MCF 10A (cell line): ENCODE measurements at regions not wholly inside any gene's neighbourhood (a gene's known extent, or its start where the extent isn't known, plus 50 kb on each side); places are given as distances from the start of the nearest gene placed in this dataset.

ENCODE experiments used
- BruUV-seq: library from RNA; stranded (reverse); fragments of 400-500 nt; replicated peaks from 2 replicates; lab custom pipeline; 2021; lab: Mats Ljungman, UMichigan
- CTCF ChIA-PET: fragments of 300-600 bp; sonication (Branson Sonifier 250); formaldehyde crosslinking; extraction: SDS; loops from one replicate; lab custom pipeline; 2021; ENCODE audit warnings: antibody characterized with exemption, inconsistent platforms; lab: Yijun Ruan, JAX
- POLR2A ChIA-PET: fragments of 300-600, 350-650 bp; sonication (Branson Sonifier 250); formaldehyde crosslinking; extraction: SDS; loops from one replicate; lab custom pipeline; 2020; ENCODE audit warnings: antibody characterized with exemption, inconsistent platforms; lab: Yijun Ruan, JAX
- DNase-seq: peaks from one replicate; pipeline ENCODE4 v3.0.0-alpha.2; 2018; ENCODE audit not compliant: unreplicated experiment
- H3K27ac Mint-ChIP-seq: one replicate; pipeline ENCODE4 v1.8.0; 2022; ENCODE audit warnings: mild to moderate bottlenecking, low read depth, mixed read lengths; ENCODE audit not compliant: unreplicated experiment
- H3K27me3 Mint-ChIP-seq: one replicate; pipeline ENCODE4 v1.8.0; 2022; ENCODE audit warnings: mixed read lengths; ENCODE audit not compliant: insufficient read depth, unreplicated experiment
- H3K36me3 Mint-ChIP-seq: one replicate; pipeline ENCODE4 v1.8.0; 2022; ENCODE audit warnings: mild to moderate bottlenecking, moderate library complexity, mixed read lengths; ENCODE audit not compliant: insufficient read depth, unreplicated experiment
- H3K4me1 Mint-ChIP-seq: one replicate; pipeline ENCODE4 v1.8.0; 2022; ENCODE audit warnings: mixed read lengths; ENCODE audit not compliant: insufficient read depth, unreplicated experiment
- H3K4me3 Mint-ChIP-seq: one replicate; pipeline ENCODE4 v1.8.0; 2022; ENCODE audit warnings: mild to moderate bottlenecking, moderate library complexity, mixed read lengths; ENCODE audit not compliant: unreplicated experiment
- H3K9me3 Mint-ChIP-seq: one replicate; pipeline ENCODE4 v1.8.0; 2022; ENCODE audit warnings: mixed read lengths; ENCODE audit not compliant: unreplicated experiment
- CTCF ChIP-seq: fragments of 200-600 bp; IDR thresholded peaks from one replicate; pipeline ENCODE4 v1.8.0; 2022; ENCODE audit warnings: antibody characterized with exemption, mild to moderate bottlenecking; ENCODE audit not compliant: unreplicated experiment
- intact Hi-C: fragments of 100-400 bp; cut with micrococcal nuclease; formaldehyde crosslinking; loops from 2 replicates; pipeline ENCODE4 v1.14.1; 2022

GRCh38 chr16:85992359-85992758 is 93.4 kb downstream of the IRF8 start:
- Mint-ChIP-seq H3K4me3 (no peak overlapping the region), H3K4me1 (no peaks in the 10 kb centered on the region), H3K27ac (no peak overlapping the region), H3K9me3 (no peaks in the 10 kb centered on the region), H3K27me3 (peaks cover 91% of the 10 kb centered on the region), H3K36me3 (no peaks in the 10 kb centered on the region)
- no peak for TF ChIP-seq CTCF
- no peak for DNase-seq
- POLR2A ChIA-PET = interaction anchor here (0.5 kb wide), 1 partner anchor 127 kb away, joined by 3 read pairs; no protein-coding TSS in a partner anchor
- intact Hi-C loops = no loop called here
- CTCF ChIA-PET = interaction anchor here (1.0 to 7.4 kb wide), 2 partner anchors 20 to 172 kb away, joined by 4 to 81 read pairs; no protein-coding TSS in a partner anchor
- BruUV-seq = no TSS peak

- no peaks in the 10 kb centered on the region for H3K9me3 Mint-ChIP-seq
- no TSS peak for BruUV-seq
- H3K4me3 Mint-ChIP-seq = no peak overlapping the region
- CTCF ChIA-PET = interaction anchor here (7.4 kb wide), 1 partner anchor 172 kb away, joined by 81 read pairs; no protein-coding TSS in a partner anchor
- TF ChIP-seq CTCF = no peak
- no peak for DNase-seq
- H3K27ac Mint-ChIP-seq = no peak overlapping the region
- POLR2A ChIA-PET = no interaction called here
- H3K27me3 Mint-ChIP-seq = peaks cover 88% of the 10 kb centered on the region
- H3K4me1 Mint-ChIP-seq = no peaks in the 10 kb centered on the region
- H3K36me3 Mint-ChIP-seq = no peaks in the 10 kb centered on the region
- intact Hi-C loops = no loop called here
Measured at GRCh38 chr16:85992779-85993178, 93.8 kb downstream of the IRF8 start.

GRCh38 chr16:85994492-85995490 is 95.8 kb downstream of the IRF8 start:
- ChIA-PET POLR2A (no interaction called here), CTCF (interaction anchor here (0.5 to 1.6 kb wide), 3 partner anchors 8 to 749 kb away, joined by 3 to 7 read pairs (median 4); no protein-coding TSS in a partner anchor)
- Mint-ChIP-seq H3K27ac (no peak overlapping the region), H3K4me3 (no peak overlapping the region), H3K27me3 (peaks cover 84% of the 10 kb centered on the region), H3K9me3 (no peaks in the 10 kb centered on the region), H3K4me1 (peaks cover 6% of the 10 kb centered on the region), H3K36me3 (no peaks in the 10 kb centered on the region)
- no TSS peak for BruUV-seq
- no peak for TF ChIP-seq CTCF
- DNase-seq = no peak
- intact Hi-C loops = no loop called here
